Right hindlimb (tissue), 1 donor: ENCODE measurements at regions not wholly inside any gene's neighbourhood (a gene's known extent, or its start where the extent isn't known, plus 50 kb on each side); places are given as distances from the start of the nearest gene placed in this dataset.
A peak's percentile ranks its signal among the peaks of the same experiment; 100 is the strongest.
"Not testable (repeated sequence)": the region's sequence is repeated elsewhere in the genome, so short reads cannot be mapped to it uniquely, and the experiment has no call there.

Source experiments
- DNase-seq: peaks from one replicate; pipeline ENCODE4 v3.0.0-alpha.2; 2018

GRCh38 chr7:155377838-155378579 is 79.9 kb upstream of the EN2 start:
- peak; percentile 63 for DNase-seq

- no peak for DNase-seq
Measured at GRCh38 chr7:155378580-155378934, 79.4 kb upstream of the EN2 start.

GRCh38 chr7:155378959-155379871 is 78.7 kb upstream of the EN2 start:
- DNase-seq: no peak

GRCh38 chr7:155380221-155380861 is 77.6 kb upstream of the EN2 start:
- peak; percentile 64 for DNase-seq

- no peak for DNase-seq
Measured at GRCh38 chr7:155380976-155381851, 76.7 kb upstream of the EN2 start.

GRCh38 chr7:155381852-155382801 is 75.8 kb upstream of the EN2 start:
- DNase-seq: no peak

GRCh38 chr7:155382802-155383171 is 75.1 kb upstream of the EN2 start:
- DNase-seq: no peak

GRCh38 chr7:155383756-155384491 is 74.0 kb upstream of the EN2 start:
- DNase-seq: no peak

- no peak for DNase-seq
Measured at GRCh38 chr7:155384751-155385150, 73.2 kb upstream of the EN2 start.

- not testable (repeated sequence) for DNase-seq
Measured at GRCh38 chr7:155385182-155385581, 72.7 kb upstream of the EN2 start.

GRCh38 chr7:155386608-155387007 is 71.3 kb upstream of the EN2 start:
- no peak for DNase-seq

- DNase-seq: no peak
Measured at GRCh38 chr7:155387066-155387620, 70.8 kb upstream of the EN2 start.

GRCh38 chr7:155388561-155388960 is 69.4 kb upstream of the EN2 start:
- no peak for DNase-seq

- no peak for DNase-seq
Measured at GRCh38 chr7:155391414-155391813, 66.5 kb upstream of the EN2 start.

- DNase-seq: no peak
Measured at GRCh38 chr7:155392726-155393570, 65.0 kb upstream of the EN2 start.

- no peak for DNase-seq
Measured at GRCh38 chr7:155394413-155394812, 63.5 kb upstream of the EN2 start.

GRCh38 chr7:155395176-155395797 is 62.6 kb upstream of the EN2 start:
- no peak for DNase-seq

- DNase-seq: no peak
Measured at GRCh38 chr7:155396661-155397060, 61.3 kb upstream of the EN2 start.
